RWPE2 (cell line): ENCODE measurements at regions not wholly inside any gene's neighbourhood (a gene's known extent, or its start where the extent isn't known, plus 50 kb on each side); places are given as distances from the start of the nearest gene placed in this dataset.

Experiments used
- ATAC-seq: fragments of 200-7000 bp; cut with Tn5 transposase; 3 replicates; pipeline ENCODE4 v1.9.1; 2021; ENCODE audit warnings: low read depth
- DNase-seq: peaks from one replicate; pipeline ENCODE4 v3.0.0-alpha.2; 2020; ENCODE audit warnings: low spot score
- H3K27ac ChIP-seq: fragments of 450-650 bp; 2 replicates; pipeline ENCODE4 v1.5.1; 2017; ENCODE audit warnings: mild to moderate bottlenecking; ENCODE audit not compliant: poor library complexity, severe bottlenecking
- H3K27me3 ChIP-seq: fragments of 250-450 bp; sonication (Bioruptor Pico); 2 replicates; pipeline ENCODE4 v1.5.1; 2021; ENCODE audit warnings: mild to moderate bottlenecking, moderate library complexity; ENCODE audit not compliant: insufficient read depth, poor library complexity, severe bottlenecking
- H3K36me3 ChIP-seq: fragments of 250-450 bp; sonication (Bioruptor Pico); 2 replicates; pipeline ENCODE4 v1.5.1; 2020; ENCODE audit warnings: low read depth, mild to moderate bottlenecking, moderate library complexity
- H3K4me1 ChIP-seq: fragments of 250-450 bp; sonication (Bioruptor Pico); 2 replicates; pipeline ENCODE4 v1.5.1; 2021; ENCODE audit warnings: mild to moderate bottlenecking, moderate library complexity; ENCODE audit not compliant: insufficient read depth, poor library complexity, severe bottlenecking
- H3K4me3 ChIP-seq: fragments of 250-450 bp; sonication (Bioruptor Pico); 2 replicates; pipeline ENCODE4 v1.5.1; 2021; ENCODE audit warnings: mild to moderate bottlenecking, moderate library complexity; ENCODE audit not compliant: severe bottlenecking
- H3K9me3 ChIP-seq: fragments of 250-450 bp; sonication (Bioruptor Pico); 2 replicates; pipeline ENCODE4 v1.5.1; 2021; ENCODE audit warnings: mild to moderate bottlenecking, moderate library complexity; ENCODE audit not compliant: severe bottlenecking
- TF ChIP-seq, protein P1 (sequence below): fragments of 450-650 bp; IDR thresholded peaks from one replicate; pipeline ENCODE4 v1.5.1; 2017; ENCODE audit warnings: mild to moderate bottlenecking, moderate library complexity; ENCODE audit not compliant: poor library complexity, severe bottlenecking

DNA sequence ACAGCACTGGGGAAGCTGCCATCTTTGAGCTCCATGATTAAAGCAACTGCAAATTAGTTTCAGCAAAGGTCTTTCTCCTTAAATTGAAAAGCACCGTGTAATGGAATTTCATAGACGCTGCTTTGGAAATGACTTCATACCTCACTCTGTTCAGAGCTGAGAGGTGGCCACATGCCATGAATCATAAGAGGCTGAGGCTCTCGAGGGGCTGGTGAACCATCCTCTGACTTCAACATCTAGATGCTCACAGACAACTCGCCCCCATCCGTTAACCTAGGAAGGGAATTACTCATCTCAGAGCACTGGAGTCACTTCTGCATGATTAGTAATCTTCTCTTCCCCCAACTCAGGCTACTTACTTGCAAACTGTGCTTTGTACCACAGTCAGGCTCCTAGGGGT is 122.3 kb downstream of the RCN1 start:
- ATAC-seq (peak; percentile 70), DNase-seq (no peak)
- H3K36me3 ChIP-seq = no peaks in the 10 kb centered on the region
- H3K27me3 ChIP-seq = no peaks in the 10 kb centered on the region
- TF ChIP-seq, protein P1, sequence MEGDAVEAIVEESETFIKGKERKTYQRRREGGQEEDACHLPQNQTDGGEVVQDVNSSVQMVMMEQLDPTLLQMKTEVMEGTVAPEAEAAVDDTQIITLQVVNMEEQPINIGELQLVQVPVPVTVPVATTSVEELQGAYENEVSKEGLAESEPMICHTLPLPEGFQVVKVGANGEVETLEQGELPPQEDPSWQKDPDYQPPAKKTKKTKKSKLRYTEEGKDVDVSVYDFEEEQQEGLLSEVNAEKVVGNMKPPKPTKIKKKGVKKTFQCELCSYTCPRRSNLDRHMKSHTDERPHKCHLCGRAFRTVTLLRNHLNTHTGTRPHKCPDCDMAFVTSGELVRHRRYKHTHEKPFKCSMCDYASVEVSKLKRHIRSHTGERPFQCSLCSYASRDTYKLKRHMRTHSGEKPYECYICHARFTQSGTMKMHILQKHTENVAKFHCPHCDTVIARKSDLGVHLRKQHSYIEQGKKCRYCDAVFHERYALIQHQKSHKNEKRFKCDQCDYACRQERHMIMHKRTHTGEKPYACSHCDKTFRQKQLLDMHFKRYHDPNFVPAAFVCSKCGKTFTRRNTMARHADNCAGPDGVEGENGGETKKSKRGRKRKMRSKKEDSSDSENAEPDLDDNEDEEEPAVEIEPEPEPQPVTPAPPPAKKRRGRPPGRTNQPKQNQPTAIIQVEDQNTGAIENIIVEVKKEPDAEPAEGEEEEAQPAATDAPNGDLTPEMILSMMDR = no peak
- H3K4me1 ChIP-seq = no peaks in the 10 kb centered on the region
- no peak overlapping the region for H3K4me3 ChIP-seq
- no peaks in the 10 kb centered on the region for H3K9me3 ChIP-seq
- no peak overlapping the region for H3K27ac ChIP-seq

DNA sequence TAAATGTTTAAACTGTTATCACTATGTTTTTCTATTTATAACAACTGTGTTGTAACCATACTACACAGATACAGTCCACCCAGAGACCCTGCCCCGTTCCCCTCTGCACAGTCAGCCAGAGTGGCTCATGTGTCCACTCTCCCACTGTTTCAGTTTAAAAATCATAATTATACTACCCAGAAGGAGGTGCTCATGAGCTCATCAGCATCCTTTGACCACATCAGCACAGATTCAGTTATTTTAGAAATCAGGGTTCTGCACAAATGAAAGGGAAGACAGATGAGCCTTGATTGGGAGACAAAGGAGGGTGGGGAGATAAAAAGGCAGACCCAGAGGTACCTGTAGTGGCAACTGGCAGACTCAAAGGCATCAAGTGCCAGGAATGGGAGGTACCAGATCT is 124.3 kb downstream of the RCN1 start:
- TF ChIP-seq, protein P1 = no peak
- Histone ChIP-seq H3K27me3 (no peaks in the 10 kb centered on the region), H3K9me3 (no peaks in the 10 kb centered on the region), H3K4me1 (no peaks in the 10 kb centered on the region), H3K27ac (no peak overlapping the region), H3K36me3 (no peaks in the 10 kb centered on the region), H3K4me3 (no peak overlapping the region)
- no peak for ATAC-seq
- no peak for DNase-seq

DNA sequence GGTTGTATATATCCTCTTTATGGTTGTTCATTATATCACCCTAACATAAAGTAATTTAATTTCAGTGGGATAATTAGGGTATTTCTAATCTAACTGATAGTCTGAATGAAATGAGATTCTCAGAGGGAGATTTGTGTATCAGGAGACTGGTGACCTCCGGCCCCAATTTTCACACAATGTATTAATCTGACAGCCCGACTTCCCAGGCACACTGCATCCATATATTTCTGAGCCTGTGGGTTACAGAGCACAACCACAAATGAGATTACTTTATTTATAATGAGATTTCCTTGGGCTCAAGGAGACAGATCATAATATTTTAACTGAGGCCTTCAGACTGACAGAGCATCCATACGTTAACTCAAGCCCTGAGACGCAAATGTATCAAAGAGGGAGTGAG is 125.9 kb downstream of the RCN1 start:
- Histone ChIP-seq H3K9me3 (no peaks in the 10 kb centered on the region), H3K36me3 (no peaks in the 10 kb centered on the region), H3K4me1 (no peaks in the 10 kb centered on the region), H3K4me3 (no peak overlapping the region), H3K27me3 (no peaks in the 10 kb centered on the region), H3K27ac (no peak overlapping the region)
- TF ChIP-seq, protein P1 = no peak
- ATAC-seq (no peak), DNase-seq (no peak)

DNA sequence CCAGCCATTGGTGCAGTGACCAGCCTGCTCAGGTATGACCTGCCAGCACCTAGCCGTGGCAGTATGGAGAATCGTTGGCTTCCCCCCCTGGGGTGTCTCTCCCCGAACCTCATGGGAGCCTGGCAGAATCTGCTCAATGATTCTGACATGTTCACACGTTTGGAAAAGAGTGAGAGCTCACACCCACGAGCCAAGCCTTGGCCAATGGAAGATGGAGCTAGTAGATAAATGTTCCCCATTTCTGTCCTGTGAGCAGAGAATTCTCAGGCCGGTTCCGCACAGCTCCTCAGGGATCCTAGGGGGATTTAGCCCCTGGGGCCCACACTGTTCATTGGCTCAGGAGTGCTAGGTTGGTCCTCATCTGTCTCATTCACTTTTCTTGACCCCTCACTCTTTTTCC is 128.4 kb downstream of the RCN1 start:
- DNase-seq (no peak), ATAC-seq (no peak)
- Histone ChIP-seq H3K4me1 (no peaks in the 10 kb centered on the region), H3K9me3 (no peaks in the 10 kb centered on the region), H3K4me3 (no peak overlapping the region), H3K27me3 (no peaks in the 10 kb centered on the region), H3K27ac (no peak overlapping the region), H3K36me3 (no peaks in the 10 kb centered on the region)
- TF ChIP-seq, protein P1 = no peak

DNA sequence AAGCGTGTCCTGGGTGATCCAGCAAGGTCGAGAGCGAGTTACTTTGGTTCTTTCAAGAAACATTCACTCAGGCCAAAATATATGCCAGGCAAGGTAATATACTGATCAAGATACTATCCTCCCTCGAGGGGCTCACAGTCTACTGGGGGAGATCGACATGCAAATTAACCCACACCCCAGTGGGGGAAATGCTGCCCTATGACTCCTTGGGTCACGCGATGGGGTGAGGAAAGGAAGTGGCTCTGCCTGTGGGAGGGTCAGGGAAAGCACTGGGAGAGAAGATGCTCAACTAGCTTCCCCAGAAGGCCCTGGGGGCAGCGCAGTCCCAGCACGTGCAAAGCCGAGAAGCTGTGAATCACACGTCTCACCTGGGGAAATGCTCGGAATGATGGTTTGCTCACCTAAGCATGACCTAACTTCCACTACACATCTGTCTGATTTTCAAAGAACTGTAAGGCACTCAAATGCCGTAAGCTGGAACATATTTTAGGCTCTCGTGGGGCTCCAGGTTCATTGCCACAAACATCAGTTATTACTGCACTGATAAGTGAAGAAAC is 130.7 kb downstream of the RCN1 start:
- H3K27ac ChIP-seq = no peak overlapping the region
- no peaks in the 10 kb centered on the region for H3K4me1 ChIP-seq
- no peaks in the 10 kb centered on the region for H3K27me3 ChIP-seq
- no peak overlapping the region for H3K4me3 ChIP-seq
- DNase-seq (no peak), ATAC-seq (no peak)
- TF ChIP-seq, protein P1 = no peak
- no peaks in the 10 kb centered on the region for H3K36me3 ChIP-seq
- H3K9me3 ChIP-seq = no peaks in the 10 kb centered on the region
